GM18517 (cell line): ENCODE measurements at regions not wholly inside any gene's neighbourhood (a gene's known extent, or its start where the extent isn't known, plus 50 kb on each side); places are given as distances from the start of the nearest gene placed in this dataset.
"Not testable (repeated sequence)": the region's sequence is repeated elsewhere in the genome, so short reads cannot be mapped to it uniquely, and the experiment has no call there.

ENCODE experiments used
- ATAC-seq: cut with Tn5 transposase; IDR thresholded peaks from one replicate; pipeline ENCODE4 v1.9.1; 2021; ENCODE audit warnings: mild to moderate bottlenecking, moderate library complexity; ENCODE audit not compliant: unreplicated experiment

- no peak for ATAC-seq
Observed at GRCh38 chrX:104513162-104513561, 52.8 kb upstream of the IL1RAPL2 start.

DNA sequence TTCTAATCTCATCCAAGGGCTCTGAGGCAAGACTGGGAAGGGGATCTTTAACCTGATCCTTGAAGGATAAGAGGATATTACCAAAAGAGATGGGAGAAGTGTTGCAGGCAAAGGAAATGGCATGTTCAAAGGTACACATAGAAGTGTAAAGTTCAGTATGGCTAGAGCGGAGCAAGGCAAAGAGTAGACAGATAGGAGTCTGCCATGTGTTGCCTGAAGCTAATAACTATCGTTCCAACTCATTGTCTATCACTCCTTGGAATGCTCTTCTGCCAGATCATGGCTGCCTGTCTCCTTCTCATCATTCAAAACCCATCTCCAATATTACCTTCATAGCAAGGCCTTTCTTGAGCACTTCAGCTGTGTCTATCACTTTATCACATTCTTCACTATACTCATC is 55.2 kb upstream of the IL1RAPL2 start:
- ATAC-seq = no peak

GRCh38 chrX:104502460-104502859 is 63.5 kb upstream of the IL1RAPL2 start:
- no peak for ATAC-seq

DNA sequence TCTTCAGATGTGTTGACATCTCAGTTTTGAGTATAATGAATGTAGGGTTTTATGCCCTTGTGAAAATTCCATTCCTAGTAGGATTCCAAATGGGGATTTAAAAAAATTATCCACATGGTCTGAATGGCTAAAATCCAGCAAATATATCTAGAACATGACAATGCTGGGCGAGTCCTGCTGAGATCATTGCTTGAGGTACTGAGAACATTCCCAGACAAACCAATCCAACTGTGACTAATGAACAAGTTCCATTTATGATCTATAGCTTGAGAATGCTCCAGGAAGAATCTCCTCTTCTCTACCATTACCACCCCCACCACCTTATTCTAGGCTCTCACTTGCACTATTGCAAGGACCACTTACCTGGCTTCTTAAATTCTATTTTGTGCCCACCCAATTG is 77.2 kb upstream of the IL1RAPL2 start:
- no peak for ATAC-seq

DNA sequence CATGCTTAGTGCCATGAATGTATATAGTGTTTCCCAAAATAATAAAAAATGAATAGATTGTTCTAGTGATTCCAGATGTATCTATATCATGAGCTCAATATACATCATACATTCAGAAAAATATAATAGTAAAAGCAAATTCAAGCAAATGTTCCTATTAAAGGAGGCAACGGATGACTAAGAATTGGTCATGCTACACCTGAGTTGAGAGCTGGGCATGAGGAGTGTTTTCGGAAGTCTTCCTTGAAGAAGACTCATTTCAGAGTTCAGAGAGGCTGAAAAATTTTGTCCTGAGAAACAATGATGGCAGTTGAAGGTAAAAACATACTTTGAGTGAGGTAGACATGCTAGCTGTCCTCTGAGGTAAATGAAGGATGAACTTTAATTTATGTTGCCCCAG is 79.3 kb upstream of the IL1RAPL2 start:
- ATAC-seq = no peak

- ATAC-seq = no peak
Observed at GRCh38 chrX:104482757-104483156, 83.2 kb upstream of the IL1RAPL2 start.

GRCh38 chrX:104469771-104470170 is 96.2 kb upstream of the IL1RAPL2 start:
- no peak for ATAC-seq

- ATAC-seq = no peak
Observed at GRCh38 chrX:104459796-104460195, 106.2 kb upstream of the IL1RAPL2 start.

DNA sequence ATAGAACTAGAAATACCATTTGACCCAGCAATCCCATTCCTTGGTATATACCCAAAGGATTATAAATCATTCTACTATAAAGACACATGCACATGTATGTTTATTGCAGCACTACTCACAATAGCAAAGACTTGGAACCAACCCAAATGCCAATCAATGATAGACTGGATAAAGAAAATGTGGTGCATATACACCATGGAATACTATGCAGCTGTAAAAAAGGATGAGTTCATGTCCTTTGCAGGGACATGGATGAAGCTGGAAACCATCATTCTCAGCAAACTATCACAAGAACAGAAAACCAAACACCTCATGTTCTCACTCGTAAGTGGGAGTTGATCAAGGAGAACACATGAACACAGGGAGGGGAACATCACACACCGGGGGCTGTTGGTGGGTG is 108.9 kb upstream of the IL1RAPL2 start:
- not testable (repeated sequence) for ATAC-seq

DNA sequence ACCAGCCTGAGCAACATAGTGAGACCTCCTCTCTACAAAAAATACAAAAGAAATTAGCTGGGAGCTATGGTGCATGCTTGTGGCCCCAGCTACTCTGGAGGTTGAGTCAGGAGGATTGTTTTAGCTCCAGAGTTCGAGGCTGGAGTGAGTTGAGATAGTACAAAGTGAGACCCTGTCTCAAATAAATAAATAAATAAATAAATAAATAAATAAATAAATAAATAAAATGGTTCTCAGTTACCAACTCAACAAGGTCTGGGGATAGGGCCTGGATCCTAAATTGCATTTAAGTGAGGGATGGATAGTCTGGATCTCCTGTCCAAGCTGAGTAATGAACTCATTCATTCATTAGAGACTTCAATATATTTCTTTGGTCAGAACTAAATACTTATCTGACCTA is 115.7 kb upstream of the IL1RAPL2 start:
- ATAC-seq = no peak

GRCh38 chrX:104445591-104445990 is 120.4 kb upstream of the IL1RAPL2 start:
- ATAC-seq = no peak

DNA sequence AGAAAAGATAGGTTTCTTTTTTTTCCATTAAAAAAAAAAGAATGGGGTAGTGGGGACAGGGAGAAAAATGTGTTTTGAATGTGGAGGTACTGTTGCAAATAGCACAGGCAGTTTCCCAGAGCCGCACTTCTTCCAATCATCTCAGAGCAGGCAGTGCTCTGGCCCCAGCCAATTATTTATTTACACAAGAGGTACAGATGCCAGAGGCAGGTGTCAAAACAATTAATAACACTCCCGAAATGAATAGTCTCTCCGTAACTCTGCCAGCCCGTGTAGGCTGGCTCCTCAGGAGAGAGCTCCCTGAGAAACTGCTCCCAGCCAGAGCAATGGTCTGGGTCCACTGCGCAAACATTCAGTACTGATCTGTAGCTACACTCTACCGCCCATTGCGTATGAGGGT is 130.8 kb upstream of the IL1RAPL2 start:
- ATAC-seq = no peak

DNA sequence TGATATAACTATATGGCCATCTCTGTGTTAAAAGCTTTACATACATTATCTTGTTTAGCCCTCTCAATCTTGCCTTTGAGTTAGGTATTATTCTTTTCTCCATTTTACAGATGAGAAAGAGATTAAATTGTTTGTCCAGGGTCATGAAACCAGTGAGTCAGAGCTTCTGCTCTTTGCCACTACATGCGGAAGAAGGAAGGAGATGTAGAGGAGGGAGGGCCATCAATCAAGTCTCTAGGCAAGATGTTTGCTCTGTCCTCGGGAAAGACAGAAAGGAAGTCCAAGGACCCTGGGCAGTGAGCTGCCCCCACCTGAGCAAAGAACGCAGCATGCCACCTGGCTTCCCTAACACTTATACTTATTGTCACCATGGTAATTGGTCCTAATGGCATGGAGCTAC is 133.7 kb upstream of the IL1RAPL2 start:
- ATAC-seq = no peak

- no peak for ATAC-seq
Observed at GRCh38 chrX:104430742-104431119, 135.3 kb upstream of the IL1RAPL2 start.

GRCh38 chrX:104430072-104430741 is 135.8 kb upstream of the IL1RAPL2 start:
- no peak for ATAC-seq

- no peak for ATAC-seq
Observed at GRCh38 chrX:104428231-104428630, 137.8 kb upstream of the IL1RAPL2 start.

DNA sequence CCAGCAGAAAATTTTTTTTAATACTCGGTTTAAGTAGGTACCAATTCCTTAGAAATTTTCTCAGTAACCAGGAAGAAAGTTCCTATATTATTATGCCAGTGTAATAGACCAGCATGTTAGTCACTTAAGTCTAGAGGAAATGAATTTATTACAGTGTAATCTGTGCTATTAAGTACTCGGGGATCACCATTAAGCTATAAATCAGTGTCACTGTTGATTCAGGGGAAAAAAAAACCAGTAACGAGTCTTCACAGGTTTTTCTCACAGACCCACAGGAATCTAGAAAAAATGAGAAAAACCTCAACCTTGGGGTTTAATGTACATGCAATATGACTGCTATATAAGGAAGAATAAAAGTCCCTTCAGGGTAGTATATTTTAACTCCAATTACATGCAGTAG is 138.3 kb upstream of the IL1RAPL2 start:
- ATAC-seq = no peak

DNA sequence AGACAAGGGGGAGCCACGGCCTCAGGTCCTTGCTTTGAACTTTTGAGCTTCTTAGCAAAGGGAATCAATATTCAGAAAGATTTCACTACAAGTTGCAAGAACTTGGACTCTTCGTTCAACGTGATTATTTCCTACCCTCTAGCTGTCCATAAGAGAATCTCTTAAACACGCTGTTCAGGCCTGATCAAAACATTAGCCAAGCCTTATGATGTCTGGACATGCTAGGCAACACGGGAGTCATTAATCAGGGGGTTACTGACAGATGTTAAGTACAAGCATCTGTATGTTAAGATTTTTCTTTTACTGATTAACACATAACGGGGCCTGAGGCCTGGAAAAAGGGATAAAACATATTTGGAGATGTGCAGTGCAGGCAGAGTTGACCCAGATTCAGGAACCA is 138.9 kb upstream of the IL1RAPL2 start:
- no peak for ATAC-seq

GRCh38 chrX:104420907-104421306 is 145.1 kb upstream of the IL1RAPL2 start:
- no peak for ATAC-seq

- no peak for ATAC-seq
Observed at GRCh38 chrX:104419926-104420325, 146.1 kb upstream of the IL1RAPL2 start.

GRCh38 chrX:104419211-104419610 is 146.8 kb upstream of the IL1RAPL2 start:
- ATAC-seq = no peak

DNA sequence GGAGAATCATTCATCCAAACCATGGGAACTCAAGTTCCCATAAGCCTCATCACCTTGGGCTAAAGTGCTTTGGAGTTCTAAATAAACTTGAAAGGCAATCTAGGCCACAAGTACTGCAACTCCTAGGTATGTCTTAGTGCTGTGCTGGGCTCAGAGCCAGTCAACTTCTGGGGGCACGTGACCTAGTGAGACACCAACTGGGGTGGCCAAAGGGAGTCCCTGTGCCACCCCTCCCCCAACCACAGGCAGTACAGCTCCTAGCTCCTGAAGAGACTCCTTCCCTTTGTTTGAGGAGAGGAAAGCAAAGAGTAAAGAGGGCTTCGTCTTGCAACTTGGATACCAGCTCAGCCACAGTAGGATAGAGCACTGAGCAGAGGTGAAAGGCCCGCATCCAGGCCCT is 154.2 kb upstream of the IL1RAPL2 start:
- no peak for ATAC-seq

GRCh38 chrX:104400387-104400786 is 145.7 kb upstream of the ESX1 start:
- no peak for ATAC-seq
